Suprapubic skin (tissue), 4 donors: ENCODE measurements at regions not wholly inside any gene's neighbourhood (a gene's known extent, or its start where the extent isn't known, plus 50 kb on each side); places are given as distances from the start of the nearest gene placed in this dataset.

Experiments used
- DNase-seq, 2 donors: peaks; one replicate each; pipeline ENCODE4 v3.0.0-alpha.2; 2019; ENCODE audit warnings: low spot score in 2 of 2
- H3K27ac ChIP-seq: fragments of 200-600 bp; sonication (generic); one replicate; pipeline ENCODE4 v1.5.1; 2019
- H3K27me3 ChIP-seq: fragments of 200-600 bp; sonication (generic); one replicate; pipeline ENCODE4 v1.5.1; 2019
- H3K36me3 ChIP-seq: fragments of 200-600 bp; sonication (generic); one replicate; pipeline ENCODE4 v1.5.1; 2019
- H3K4me1 ChIP-seq: fragments of 200-600 bp; sonication (generic); one replicate; pipeline ENCODE4 v1.5.1; 2019
- H3K4me3 ChIP-seq: fragments of 200-600 bp; sonication (generic); one replicate; pipeline ENCODE4 v1.5.1; 2019; ENCODE audit warnings: mild to moderate bottlenecking
- H3K9me3 ChIP-seq: fragments of 200-600 bp; sonication (generic); one replicate; pipeline ENCODE4 v1.5.1; 2019
- EP300 ChIP-seq: sonication (generic); formaldehyde crosslinking; IDR thresholded peaks from one replicate; pipeline ENCODE4 v1.6.1; 2017; ENCODE audit warnings: antibody characterized with exemption
- POLR2A ChIP-seq, 2 donors: fragments of 450-650 bp; IDR thresholded peaks; one replicate each; pipeline ENCODE4 v1.6.1; 2017; ENCODE audit warnings: antibody characterized with exemption in 2 of 2, mild to moderate bottlenecking in 2 of 2, moderate library complexity in 2 of 2
- POLR2AphosphoS5 ChIP-seq, 3 donors: sonication (generic); formaldehyde crosslinking; IDR thresholded peaks; one replicate each; pipeline ENCODE4 v1.6.1; 2017; ENCODE audit warnings: antibody characterized with exemption in 3 of 3
- WGBS: methylation state at CpG from one replicate; pipeline ENCODE4 v1.1.5; 2018; 5-methylcytosine and 5-hydroxymethylcytosine counted together
- TF ChIP-seq, protein P1 (sequence below), 2 donors: fragments of 200-600 bp in 1 of 2; fragments of 450-650 bp in 1 of 2; sonication (generic) in 1 of 2; IDR thresholded peaks; one replicate each; pipeline ENCODE4 v1.5.1; 2016 to 2019; ENCODE audit warnings: antibody characterized with exemption in 2 of 2, mild to moderate bottlenecking in 1 of 2, moderate library complexity in 1 of 2

DNA sequence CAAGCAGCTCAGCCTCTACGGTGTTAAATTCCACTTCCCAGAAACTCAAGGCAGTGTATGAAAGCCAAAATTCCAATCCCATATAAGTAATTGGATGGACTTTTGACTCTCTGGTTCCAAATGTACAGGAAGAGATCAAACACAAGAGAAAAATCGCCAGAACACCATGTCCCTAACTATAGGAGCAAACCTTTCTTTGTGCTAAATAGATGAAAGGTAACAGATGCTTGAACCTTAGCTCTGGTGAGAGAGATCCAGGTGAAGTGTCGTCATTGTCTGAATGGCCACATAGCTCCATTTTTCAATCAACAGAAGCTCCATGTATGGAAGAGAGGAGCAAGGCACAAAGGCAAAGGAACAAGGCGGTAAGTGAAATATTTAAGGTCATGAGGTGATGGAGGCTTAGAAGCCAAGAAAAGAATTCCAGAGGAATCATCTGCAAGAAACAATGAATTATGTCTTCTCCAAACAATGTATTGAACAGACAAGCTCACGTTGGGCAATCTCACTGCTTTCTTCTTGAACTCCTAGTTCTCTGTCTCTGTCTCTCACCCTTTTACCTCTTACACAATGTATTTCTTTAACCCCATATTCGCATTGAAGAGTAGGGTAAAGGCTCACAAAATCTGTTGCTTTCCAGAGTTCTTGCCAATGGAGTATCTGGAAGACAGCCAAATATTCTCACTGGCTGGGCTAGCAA is 585.1 kb downstream of the GATA3 start:
- DNase-seq = no peak
- no peak overlapping the region for H3K4me3 ChIP-seq
- WGBS = 50% methylated on average over 6 of the region's 6 CpGs
- peaks cover 10% of the 10 kb centered on the region for H3K4me1 ChIP-seq
- H3K9me3 ChIP-seq = no peaks in the 10 kb centered on the region
- H3K27ac ChIP-seq = no peak overlapping the region
- TF ChIP-seq EP300 (no peak), POLR2A (IDR thresholded peaks at IDR 0.05) (no peak), POLR2AphosphoS5 (IDR thresholded peaks at IDR 0.05) (no peak)
- TF ChIP-seq, protein P1, sequence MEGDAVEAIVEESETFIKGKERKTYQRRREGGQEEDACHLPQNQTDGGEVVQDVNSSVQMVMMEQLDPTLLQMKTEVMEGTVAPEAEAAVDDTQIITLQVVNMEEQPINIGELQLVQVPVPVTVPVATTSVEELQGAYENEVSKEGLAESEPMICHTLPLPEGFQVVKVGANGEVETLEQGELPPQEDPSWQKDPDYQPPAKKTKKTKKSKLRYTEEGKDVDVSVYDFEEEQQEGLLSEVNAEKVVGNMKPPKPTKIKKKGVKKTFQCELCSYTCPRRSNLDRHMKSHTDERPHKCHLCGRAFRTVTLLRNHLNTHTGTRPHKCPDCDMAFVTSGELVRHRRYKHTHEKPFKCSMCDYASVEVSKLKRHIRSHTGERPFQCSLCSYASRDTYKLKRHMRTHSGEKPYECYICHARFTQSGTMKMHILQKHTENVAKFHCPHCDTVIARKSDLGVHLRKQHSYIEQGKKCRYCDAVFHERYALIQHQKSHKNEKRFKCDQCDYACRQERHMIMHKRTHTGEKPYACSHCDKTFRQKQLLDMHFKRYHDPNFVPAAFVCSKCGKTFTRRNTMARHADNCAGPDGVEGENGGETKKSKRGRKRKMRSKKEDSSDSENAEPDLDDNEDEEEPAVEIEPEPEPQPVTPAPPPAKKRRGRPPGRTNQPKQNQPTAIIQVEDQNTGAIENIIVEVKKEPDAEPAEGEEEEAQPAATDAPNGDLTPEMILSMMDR (IDR thresholded peaks at IDR 0.05) = no peak
- H3K27me3 ChIP-seq = no peaks in the 10 kb centered on the region
- H3K36me3 ChIP-seq = no peaks in the 10 kb centered on the region

DNA sequence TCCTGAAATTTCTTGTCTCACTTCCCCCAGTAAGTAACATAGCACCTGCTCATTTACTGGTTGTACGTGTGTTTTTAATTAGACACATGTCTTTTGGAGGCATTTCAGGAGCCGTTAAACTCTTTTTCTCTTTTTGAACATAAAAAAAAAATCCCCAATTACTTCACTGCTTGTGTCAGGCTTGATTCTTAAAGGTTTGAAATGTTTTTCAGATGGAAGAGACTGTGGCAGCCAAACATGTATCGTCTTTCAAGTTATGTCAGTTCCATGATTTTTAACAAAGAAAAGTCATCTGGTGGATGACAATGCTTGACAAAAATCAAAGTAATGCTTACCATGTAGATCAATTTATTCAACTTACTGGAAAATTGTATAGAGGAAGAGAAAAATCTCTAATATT is 585.8 kb downstream of the GATA3 start:
- Histone ChIP-seq H3K36me3 (no peaks in the 10 kb centered on the region), H3K4me1 (peaks cover 10% of the 10 kb centered on the region), H3K4me3 (no peak overlapping the region), H3K27me3 (no peaks in the 10 kb centered on the region), H3K27ac (no peak overlapping the region), H3K9me3 (no peaks in the 10 kb centered on the region)
- WGBS = 24% methylated on average over 3 of the region's 3 CpGs
- TF ChIP-seq EP300 (no peak), POLR2A (IDR thresholded peaks at IDR 0.05) (no peak), POLR2AphosphoS5 (IDR thresholded peaks at IDR 0.05) (no peak)
- TF ChIP-seq, protein P1 (IDR thresholded peaks at IDR 0.05) = no peak
- no peak for DNase-seq

DNA sequence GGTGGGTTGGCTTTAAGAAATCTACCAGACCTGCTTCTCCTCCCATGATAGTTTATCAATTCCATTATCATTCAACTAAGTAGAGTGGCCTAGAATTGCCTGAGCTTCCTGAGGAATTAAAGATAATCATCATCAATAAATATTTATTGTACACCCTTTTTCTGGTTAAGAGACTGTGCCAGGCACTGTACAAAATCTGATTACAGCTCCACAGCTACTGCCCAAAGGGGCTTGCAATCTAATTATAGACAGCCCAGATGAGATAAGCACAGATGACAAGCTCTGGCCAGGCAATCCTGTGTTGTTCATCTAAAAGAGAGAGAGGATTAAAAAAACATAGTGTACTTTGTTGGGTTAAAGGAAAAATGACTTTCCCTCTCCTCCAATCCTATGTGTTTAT is 586.4 kb downstream of the GATA3 start:
- TF ChIP-seq POLR2AphosphoS5 (IDR thresholded peaks at IDR 0.05) (no peak), POLR2A (IDR thresholded peaks at IDR 0.05) (no peak), EP300 (no peak)
- TF ChIP-seq, protein P1 (IDR thresholded peaks at IDR 0.05) = no peak
- H3K27ac ChIP-seq = no peak overlapping the region
- H3K4me1 ChIP-seq = peaks cover 10% of the 10 kb centered on the region
- H3K36me3 ChIP-seq = no peaks in the 10 kb centered on the region
- no peak for DNase-seq
- no peaks in the 10 kb centered on the region for H3K9me3 ChIP-seq
- H3K4me3 ChIP-seq = no peak overlapping the region
- H3K27me3 ChIP-seq = no peaks in the 10 kb centered on the region

DNA sequence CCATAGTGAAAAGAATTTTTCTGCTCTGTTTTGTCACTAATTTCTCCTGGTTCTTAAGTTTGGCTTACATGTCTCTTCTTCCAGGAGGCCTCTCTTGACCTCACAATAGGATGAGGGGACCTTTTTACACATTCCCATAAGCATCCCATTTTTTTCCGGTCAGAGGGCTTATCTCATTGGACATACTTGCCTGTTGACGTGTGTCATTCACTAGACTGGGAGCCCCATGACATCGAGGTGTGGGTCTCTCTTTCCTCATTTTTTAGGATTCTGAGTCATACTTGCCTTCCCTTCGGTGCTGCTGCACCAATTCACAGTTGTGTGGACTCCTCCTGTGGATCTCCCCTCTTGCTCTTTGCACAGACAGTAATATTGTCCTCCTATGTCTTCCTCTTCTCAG is 601.8 kb downstream of the GATA3 start:
- WGBS = 93% methylated on average over 4 of the region's 4 CpGs
- DNase-seq = no peak

DNA sequence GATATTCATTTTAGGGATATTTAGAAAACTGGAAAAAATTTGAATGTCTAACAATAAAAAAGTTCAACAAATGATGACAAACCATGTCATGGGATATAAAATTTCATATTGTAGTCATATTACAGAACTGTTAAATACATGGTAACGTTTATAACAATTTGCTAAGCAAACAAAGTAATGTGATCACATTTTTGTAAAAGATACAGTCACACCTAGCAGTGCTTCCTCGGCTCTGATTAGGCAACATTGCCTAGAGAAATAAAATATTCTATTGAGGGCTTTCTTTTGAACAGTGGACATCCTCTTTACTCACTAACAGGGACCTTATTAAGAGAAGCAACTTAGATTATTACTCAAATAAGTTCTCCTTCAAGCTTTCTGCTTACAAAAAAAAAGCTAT is 605.5 kb downstream of the GATA3 start:
- Histone ChIP-seq H3K4me1 (peaks cover 6% of the 10 kb centered on the region), H3K27me3 (no peaks in the 10 kb centered on the region), H3K4me3 (no peak overlapping the region), H3K9me3 (no peaks in the 10 kb centered on the region), H3K27ac (no peak overlapping the region), H3K36me3 (no peaks in the 10 kb centered on the region)
- 51% methylated on average over 2 of the region's 2 CpGs for WGBS
- DNase-seq = no peak
- TF ChIP-seq POLR2AphosphoS5 (IDR thresholded peaks at IDR 0.05) (no peak), EP300 (no peak), POLR2A (IDR thresholded peaks at IDR 0.05) (no peak)
- TF ChIP-seq, protein P1 (IDR thresholded peaks at IDR 0.05) = no peak

More for the DNA sequence above, 601.8 kb downstream of the GATA3 start:
- TF ChIP-seq, protein P1 (IDR thresholded peaks at IDR 0.05) = no peak
- TF ChIP-seq EP300 (no peak), POLR2AphosphoS5 (IDR thresholded peaks at IDR 0.05) (no peak), POLR2A (IDR thresholded peaks at IDR 0.05) (no peak)
- H3K9me3 ChIP-seq = no peaks in the 10 kb centered on the region
- no peaks in the 10 kb centered on the region for H3K36me3 ChIP-seq
- H3K4me3 ChIP-seq = no peak overlapping the region
- no peaks in the 10 kb centered on the region for H3K27me3 ChIP-seq
- no peak overlapping the region for H3K27ac ChIP-seq
- peaks cover 5% of the 10 kb centered on the region for H3K4me1 ChIP-seq
